SU-DHL-6 (cell line): ENCODE measurements at regions not wholly inside any gene's neighbourhood (a gene's known extent, or its start where the extent isn't known, plus 50 kb on each side); places are given as distances from the start of the nearest gene placed in this dataset.

Experiments used
- H2AFZ ChIP-seq: fragments of 200-600 bp; sonication (generic); 2 replicates; pipeline ENCODE4 v1.6.1; 2014; ENCODE audit warnings: low read depth, mild to moderate bottlenecking, moderate library complexity, mixed read lengths, antibody characterized with exemption, low read length; ENCODE audit not compliant: severe bottlenecking
- H3F3A ChIP-seq: fragments of 200-600 bp; shearing (Covaris generic); 2 replicates; pipeline ENCODE4 v1.6.0; 2016; ENCODE audit warnings: antibody characterized with exemption, mild to moderate bottlenecking; ENCODE audit not compliant: insufficient read depth
- H3K27ac ChIP-seq: fragments of 200-600 bp; sonication (generic); 2 replicates; pipeline ENCODE4 v1.5.1; 2016; ENCODE audit warnings: low read depth, mild to moderate bottlenecking, low read length, moderate library complexity, mixed read lengths
- H3K27me3 ChIP-seq: fragments of 200-600 bp; sonication (generic), shearing (Covaris generic); 2 replicates; pipeline ENCODE4 v1.6.0; 2014; ENCODE audit warnings: mild to moderate bottlenecking, low read length
- H3K36me3 ChIP-seq: fragments of 200-600 bp; sonication (generic); 2 replicates; pipeline ENCODE4 v1.6.1; 2014; ENCODE audit warnings: mild to moderate bottlenecking, low read length, mixed read lengths
- H3K4me2 ChIP-seq: fragments of 300-600, 200-600 bp; shearing (Covaris generic), sonication (generic); 2 replicates; pipeline ENCODE4 v1.6.0; 2014; ENCODE audit warnings: low read length, low read depth, mild to moderate bottlenecking; ENCODE audit not compliant: poor library complexity, severe bottlenecking
- H3K4me3 ChIP-seq: fragments of 200-600 bp; sonication (generic); 2 replicates; pipeline ENCODE4 v1.5.1; 2014; ENCODE audit warnings: antibody characterized with exemption, low read length, mild to moderate bottlenecking, mixed read lengths; ENCODE audit not compliant: insufficient read depth, poor library complexity, severe bottlenecking
- H3K79me2 ChIP-seq: fragments of 200-600 bp; sonication (generic); 2 replicates; pipeline ENCODE4 v1.6.1; 2014; ENCODE audit warnings: mild to moderate bottlenecking, low read length, moderate library complexity; ENCODE audit not compliant: insufficient read depth
- H3K9ac ChIP-seq: fragments of 200-600 bp; sonication (generic); 2 replicates; pipeline ENCODE4 v1.7.0; 2014; ENCODE audit warnings: mild to moderate bottlenecking, low read length
- H3K9me2 ChIP-seq: fragments of 200-600 bp; sonication (generic); replicated peaks from 2 replicates; pipeline ENCODE4 v1.6.1; 2014; ENCODE audit warnings: low read length; ENCODE audit not compliant: insufficient read depth
- H3K9me3 ChIP-seq: fragments of 200-600 bp; sonication (generic); 2 replicates; pipeline ENCODE4 v1.6.1; 2014; ENCODE audit warnings: low read length, mixed read lengths; ENCODE audit not compliant: insufficient read depth
- H4K20me1 ChIP-seq: fragments of 200-600 bp; sonication (generic); 2 replicates; pipeline ENCODE4 v1.6.1; 2014; ENCODE audit warnings: low read depth, mild to moderate bottlenecking, antibody characterized with exemption, low read length, moderate library complexity, mixed read lengths
- EZH2phosphoT487 ChIP-seq: fragments of 200-600 bp; sonication (generic), shearing (Covaris generic); conservative IDR thresholded peaks from 2 replicates; pipeline ENCODE4 v1.6.1; 2018; ENCODE audit warnings: mild to moderate bottlenecking, antibody characterized with exemption, low read length, moderate library complexity, mixed read lengths
- TF ChIP-seq, protein P1 (sequence below): fragments of 200-600 bp; sonication (generic); IDR thresholded peaks from one replicate; pipeline ENCODE4 v1.5.1; 2017; ENCODE audit warnings: antibody characterized with exemption, mild to moderate bottlenecking, low read length, moderate library complexity; ENCODE audit not compliant: insufficient read depth, poor library complexity, severe bottlenecking

- no peaks in the 10 kb centered on the region for H3K79me2 ChIP-seq
- H3K36me3 ChIP-seq: no peaks in the 10 kb centered on the region
- no peaks in the 10 kb centered on the region for H3K9me2 ChIP-seq
- no peak overlapping the region for H3K27ac ChIP-seq
- no peak overlapping the region for H3K9ac ChIP-seq
- H3F3A ChIP-seq: no peaks in the 10 kb centered on the region
- H3K4me2 ChIP-seq: no peak overlapping the region
- no peak overlapping the region for H2AFZ ChIP-seq
- H3K27me3 ChIP-seq: no peaks in the 10 kb centered on the region
- H3K9me3 ChIP-seq: peaks cover 6% of the 10 kb centered on the region; the same call in 1 of the 2 replicates
- H4K20me1 ChIP-seq: no peaks in the 10 kb centered on the region
- TF ChIP-seq, protein P1, sequence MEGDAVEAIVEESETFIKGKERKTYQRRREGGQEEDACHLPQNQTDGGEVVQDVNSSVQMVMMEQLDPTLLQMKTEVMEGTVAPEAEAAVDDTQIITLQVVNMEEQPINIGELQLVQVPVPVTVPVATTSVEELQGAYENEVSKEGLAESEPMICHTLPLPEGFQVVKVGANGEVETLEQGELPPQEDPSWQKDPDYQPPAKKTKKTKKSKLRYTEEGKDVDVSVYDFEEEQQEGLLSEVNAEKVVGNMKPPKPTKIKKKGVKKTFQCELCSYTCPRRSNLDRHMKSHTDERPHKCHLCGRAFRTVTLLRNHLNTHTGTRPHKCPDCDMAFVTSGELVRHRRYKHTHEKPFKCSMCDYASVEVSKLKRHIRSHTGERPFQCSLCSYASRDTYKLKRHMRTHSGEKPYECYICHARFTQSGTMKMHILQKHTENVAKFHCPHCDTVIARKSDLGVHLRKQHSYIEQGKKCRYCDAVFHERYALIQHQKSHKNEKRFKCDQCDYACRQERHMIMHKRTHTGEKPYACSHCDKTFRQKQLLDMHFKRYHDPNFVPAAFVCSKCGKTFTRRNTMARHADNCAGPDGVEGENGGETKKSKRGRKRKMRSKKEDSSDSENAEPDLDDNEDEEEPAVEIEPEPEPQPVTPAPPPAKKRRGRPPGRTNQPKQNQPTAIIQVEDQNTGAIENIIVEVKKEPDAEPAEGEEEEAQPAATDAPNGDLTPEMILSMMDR: no peak
- TF ChIP-seq EZH2phosphoT487: no peak
- H3K4me3 ChIP-seq: no peak overlapping the region
These were observed 871.4 kb upstream of the PRMT6 start for GRCh38 chr1:106185089-106185488.

- Histone ChIP-seq H3K27me3 (no peaks in the 10 kb centered on the region), H3K79me2 (no peaks in the 10 kb centered on the region), H3K9ac (no peak overlapping the region), H3K27ac (no peak overlapping the region), H3K4me2 (no peak overlapping the region), H3K9me3 (0 out of 2 replicates have a peak, but pooled peaks cover 6% of the 10 kb centered on the region), H4K20me1 (no peaks in the 10 kb centered on the region), H3F3A (no peaks in the 10 kb centered on the region), H3K4me3 (no peak overlapping the region), H2AFZ (no peak overlapping the region), H3K36me3 (no peaks in the 10 kb centered on the region), H3K9me2 (no peaks in the 10 kb centered on the region)
- TF ChIP-seq, protein P1: no peak
- TF ChIP-seq EZH2phosphoT487: no peak
These were observed 866.7 kb upstream of the PRMT6 start for GRCh38 chr1:106189780-106190179.

DNA sequence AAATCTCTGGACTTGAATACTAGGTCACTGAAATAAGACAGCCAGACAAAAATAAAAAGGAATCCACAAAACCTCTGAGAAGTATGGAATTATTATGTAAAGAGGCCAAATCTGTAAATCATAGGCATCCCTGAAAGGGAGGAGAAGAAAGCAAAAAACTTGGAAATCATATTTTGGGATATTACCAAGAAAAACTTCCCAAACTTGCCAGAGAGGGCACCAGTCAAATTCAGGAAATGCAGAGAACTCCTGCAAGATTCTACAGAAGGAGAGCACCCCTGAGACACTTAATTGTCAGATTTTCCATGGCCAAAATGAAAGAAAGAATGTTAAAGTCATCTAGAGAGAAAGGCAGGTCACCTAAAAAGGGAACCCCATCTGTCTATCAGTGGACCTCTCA lies 862.3 kb upstream of the PRMT6 start:
- no peaks in the 10 kb centered on the region for H3K36me3 ChIP-seq
- H3K27me3 ChIP-seq: no peaks in the 10 kb centered on the region
- no peak overlapping the region for H2AFZ ChIP-seq
- H4K20me1 ChIP-seq: no peaks in the 10 kb centered on the region
- no peak overlapping the region for H3K4me2 ChIP-seq
- H3K27ac ChIP-seq: no peak overlapping the region
- H3F3A ChIP-seq: no peaks in the 10 kb centered on the region
- H3K9me3 ChIP-seq: 0 out of 2 replicates have a peak, but pooled peaks cover 6% of the 10 kb centered on the region
- H3K9me2 ChIP-seq: no peaks in the 10 kb centered on the region
- H3K4me3 ChIP-seq: no peak overlapping the region
- H3K79me2 ChIP-seq: no peaks in the 10 kb centered on the region
- no peak for TF ChIP-seq EZH2phosphoT487
- TF ChIP-seq, protein P1: no peak
- H3K9ac ChIP-seq: no peak overlapping the region
